ENCODE measurements at regions not wholly inside any gene's neighbourhood (a gene's known extent, or its start where the extent isn't known, plus 50 kb on each side); places are given as distances from the start of the nearest gene placed in this dataset.

DNA sequence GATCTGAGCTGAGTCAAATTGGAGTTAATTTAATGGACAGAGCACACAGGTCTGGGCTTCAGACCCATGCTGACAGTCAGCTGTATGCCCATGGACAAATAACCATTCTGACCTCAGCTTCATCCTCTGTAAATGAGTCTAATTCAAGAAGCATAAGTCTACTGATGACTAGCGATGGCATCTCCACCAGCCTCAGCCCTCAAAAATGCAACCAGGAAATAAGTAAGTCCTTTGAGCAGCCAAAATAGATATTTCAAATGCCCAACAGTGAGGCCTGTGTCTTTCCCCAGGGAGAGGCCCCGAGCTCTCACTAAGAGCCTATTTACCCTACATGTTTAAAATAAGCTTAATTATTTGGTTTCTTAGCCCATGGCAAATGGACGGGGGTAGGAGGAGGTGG, 114.2 kb upstream of the MTHFD1L start (continued):
- TF ChIP-seq, protein P1, sequence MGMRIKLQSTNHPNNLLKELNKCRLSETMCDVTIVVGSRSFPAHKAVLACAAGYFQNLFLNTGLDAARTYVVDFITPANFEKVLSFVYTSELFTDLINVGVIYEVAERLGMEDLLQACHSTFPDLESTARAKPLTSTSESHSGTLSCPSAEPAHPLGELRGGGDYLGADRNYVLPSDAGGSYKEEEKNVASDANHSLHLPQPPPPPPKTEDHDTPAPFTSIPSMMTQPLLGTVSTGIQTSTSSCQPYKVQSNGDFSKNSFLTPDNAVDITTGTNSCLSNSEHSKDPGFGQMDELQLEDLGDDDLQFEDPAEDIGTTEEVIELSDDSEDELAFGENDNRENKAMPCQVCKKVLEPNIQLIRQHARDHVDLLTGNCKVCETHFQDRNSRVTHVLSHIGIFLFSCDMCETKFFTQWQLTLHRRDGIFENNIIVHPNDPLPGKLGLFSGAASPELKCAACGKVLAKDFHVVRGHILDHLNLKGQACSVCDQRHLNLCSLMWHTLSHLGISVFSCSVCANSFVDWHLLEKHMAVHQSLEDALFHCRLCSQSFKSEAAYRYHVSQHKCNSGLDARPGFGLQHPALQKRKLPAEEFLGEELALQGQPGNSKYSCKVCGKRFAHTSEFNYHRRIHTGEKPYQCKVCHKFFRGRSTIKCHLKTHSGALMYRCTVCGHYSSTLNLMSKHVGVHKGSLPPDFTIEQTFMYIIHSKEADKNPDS (CRISPR knock-in tag; IDR thresholded peaks at IDR 0.05), result no peak

DNA sequence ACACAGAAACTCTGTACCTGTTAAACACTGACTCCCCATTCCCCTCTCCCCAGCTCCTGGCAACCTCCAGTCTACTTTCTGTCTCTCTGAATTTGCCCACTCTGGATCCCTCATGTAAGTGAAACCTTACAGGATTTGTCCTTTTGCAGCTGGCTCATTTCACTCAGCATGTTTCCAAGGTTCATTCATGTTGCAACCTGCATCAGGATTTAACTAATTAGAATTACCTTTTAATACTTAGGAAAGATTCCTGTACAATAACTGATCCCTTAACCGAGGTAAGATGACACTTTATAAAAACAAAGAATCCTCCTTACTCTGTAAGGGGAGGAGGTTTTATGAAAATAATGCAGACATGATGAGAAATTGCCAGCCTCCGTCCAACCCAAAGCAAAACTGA, 113.1 kb upstream of the MTHFD1L start:
- Histone ChIP-seq H2AFZ (ENCODE audit: low read length) (no peak overlapping the region), H4K20me1 (ENCODE audit: insufficient read depth, low read length) (no peaks in the 10 kb centered on the region), H3K4me3 (replicated peaks in 1 of 3; ENCODE audit: insufficient read depth in 1 of 3, low read depth in 2 of 3, low read length in 3 of 3) (no peak overlapping the region), H3K4me2 (ENCODE audit: low read depth, low read length) (no peak overlapping the region), H3K9me3 (ENCODE audit: low read length) (no peaks in the 10 kb centered on the region), H3K9ac (ENCODE audit: insufficient read depth, low read depth, low read length) (no peak overlapping the region), H3K27me3 (ENCODE audit: control insufficient read depth in 1 of 2, insufficient read depth in 2 of 2, low read length in 2 of 2) (peaks cover 5 to 29% of the 10 kb centered on the region in 2 experiments), H3K79me2 (ENCODE audit: insufficient read depth, low read length) (no peaks in the 10 kb centered on the region), H3K36me3 (replicated peaks in 1 of 2; ENCODE audit: control insufficient read depth in 1 of 2, insufficient read depth in 2 of 2, low read length in 2 of 2) (no peaks in the 10 kb centered on the region), H3K4me1 (ENCODE audit: insufficient read depth, low read length) (no peaks in the 10 kb centered on the region), H3K27ac (ENCODE audit: extremely low read length, insufficient read depth, low read length) (no peak overlapping the region)
- FAIRE-seq (no peak), DNase-seq (ENCODE audit: low spot score) (no peak), ATAC-seq (no peak)
- WGBS (ENCODE audit: low lambda C conversion rate), result 34% methylated on average over 2 of the region's 2 CpGs
- TF ChIP-seq KAT2B (IDR thresholded peaks at IDR 0.05; ENCODE audit: borderline replicate concordance, low read depth, low read length) (no peak), MED13 (CRISPR knock-in tag; IDR thresholded peaks at IDR 0.05) (no peak), BRD4 (CRISPR knock-in tag; IDR thresholded peaks at IDR 0.05) (no peak), KLF6 (CRISPR knock-in tag; IDR thresholded peaks at IDR 0.05) (no peak), RCOR2 (CRISPR knock-in tag; IDR thresholded peaks at IDR 0.05) (no peak), ZNF446 (CRISPR knock-in tag; IDR thresholded peaks at IDR 0.05) (no peak), CCDC6 (CRISPR knock-in tag; IDR thresholded peaks at IDR 0.05) (no peak), ZNF775 (CRISPR knock-in tag; IDR thresholded peaks at IDR 0.05; ENCODE audit: borderline replicate concordance) (no peak), ASH2L (IDR thresholded peaks at IDR 0.05; ENCODE audit: insufficient read length, low read depth, low read length) (no peak), U2AF1 (optimal IDR thresholded peaks at IDR 0.05; ENCODE audit: low read depth, low read length) (no peak), YY1 (IDR thresholded peaks at IDR 0.05; ENCODE audit: insufficient read depth, insufficient replicate concordance, low read depth, low read length) (no peak), SIX1 (CRISPR knock-in tag; IDR thresholded peaks at IDR 0.05; ENCODE audit: borderline replicate concordance) (no peak), MATR3 (CRISPR knock-in tag; IDR thresholded peaks at IDR 0.05) (no peak), MAFG (CRISPR knock-in tag; IDR thresholded peaks at IDR 0.05) (no peak)
- TF ChIP-seq, protein P2, sequence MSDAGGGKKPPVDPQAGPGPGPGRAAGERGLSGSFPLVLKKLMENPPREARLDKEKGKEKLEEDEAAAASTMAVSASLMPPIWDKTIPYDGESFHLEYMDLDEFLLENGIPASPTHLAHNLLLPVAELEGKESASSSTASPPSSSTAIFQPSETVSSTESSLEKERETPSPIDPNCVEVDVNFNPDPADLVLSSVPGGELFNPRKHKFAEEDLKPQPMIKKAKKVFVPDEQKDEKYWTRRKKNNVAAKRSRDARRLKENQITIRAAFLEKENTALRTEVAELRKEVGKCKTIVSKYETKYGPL (CRISPR knock-in tag; IDR thresholded peaks at IDR 0.05), result no peak
- ChIA-PET POLR2A (no interaction called here), CTCF (ENCODE audit: low intra/inter-chr PET ratio, low total read pairs) (no interaction called here)
- intact Hi-C loops (cut with micrococcal nuclease; ENCODE audit: unreplicated experiment) (no loop called here), in situ Hi-C loops (cut with HindIII; ENCODE audit: extremely low pct_ligation_motif_present, low pct_unique_long_range_greater_than_20kb) (no loop called here)
- BruUV-seq (replicated peaks), result no TSS peak

All from HepG2 (cell line).